Activated CD4-positive, alpha-beta T cell treated with anti-CD3 and anti-CD28 coated beads, Interleukin-2, amount 10 ng/mL, durations not matched to agents 24 days and 14 days (primary cell): ENCODE measurements at regions not wholly inside any gene's neighbourhood (a gene's known extent, or its start where the extent isn't known, plus 50 kb on each side); places are given as distances from the start of the nearest gene placed in this dataset.

Experiments used
- DNase-seq: peaks from one replicate; pipeline ENCODE4 v3.0.0; 2022
- H3K27ac Mint-ChIP-seq: one replicate; pipeline ENCODE4 v1.8.0; 2022; ENCODE audit warnings: mild to moderate bottlenecking, mixed read lengths
- H3K27me3 Mint-ChIP-seq: one replicate; pipeline ENCODE4 v1.8.0; 2022; ENCODE audit warnings: mixed read lengths
- H3K36me3 Mint-ChIP-seq: one replicate; pipeline ENCODE4 v1.8.0; 2022; ENCODE audit warnings: low read depth, mild to moderate bottlenecking, mixed read lengths
- H3K4me1 Mint-ChIP-seq: one replicate; pipeline ENCODE4 v1.8.0; 2021; ENCODE audit warnings: mixed read lengths
- H3K4me3 Mint-ChIP-seq: one replicate; pipeline ENCODE4 v1.8.0; 2022; ENCODE audit warnings: mild to moderate bottlenecking, moderate library complexity, mixed read lengths
- H3K9me3 Mint-ChIP-seq: one replicate; pipeline ENCODE4 v1.8.0; 2021; ENCODE audit warnings: mixed read lengths
- intact Hi-C: fragments of 100-400 bp; cut with micrococcal nuclease; formaldehyde crosslinking; loops from one replicate; pipeline ENCODE4 v1.15.1; 2023

GRCh38 chr7:57308631-57309408 is 141.2 kb upstream of the ZNF716 start:
- Mint-ChIP-seq H3K4me3 (no peak overlapping the region), H3K4me1 (no peaks in the 10 kb centered on the region), H3K9me3 (peaks cover 27% of the 10 kb centered on the region), H3K27me3 (no peaks in the 10 kb centered on the region), H3K36me3 (no peaks in the 10 kb centered on the region), H3K27ac (no peak overlapping the region)
- no peak for DNase-seq
- intact Hi-C loops, result no loop called here

GRCh38 chr7:57327081-57327480 is 122.9 kb upstream of the ZNF716 start:
- no peaks in the 10 kb centered on the region for H3K36me3 Mint-ChIP-seq
- intact Hi-C loops, result no loop called here

GRCh38 chr7:57328457-57328856 is 121.5 kb upstream of the ZNF716 start:
- intact Hi-C loops, result no loop called here
- Mint-ChIP-seq H3K4me1 (no peaks in the 10 kb centered on the region), H3K36me3 (no peaks in the 10 kb centered on the region), H3K27ac (no peak overlapping the region), H3K27me3 (no peaks in the 10 kb centered on the region), H3K9me3 (peaks cover 19% of the 10 kb centered on the region), H3K4me3 (no peak overlapping the region)
- DNase-seq, result no peak

More at GRCh38 chr7:57327081-57327480, 122.9 kb upstream of the ZNF716 start:
- H3K9me3 Mint-ChIP-seq, result peaks cover 19% of the 10 kb centered on the region
- H3K4me1 Mint-ChIP-seq, result no peaks in the 10 kb centered on the region
- H3K27ac Mint-ChIP-seq, result no peak overlapping the region
- no peaks in the 10 kb centered on the region for H3K27me3 Mint-ChIP-seq
- H3K4me3 Mint-ChIP-seq, result no peak overlapping the region
- DNase-seq, result no peak

- Mint-ChIP-seq H3K4me1 (no peaks in the 10 kb centered on the region), H3K27me3 (no peaks in the 10 kb centered on the region), H3K27ac (no peak overlapping the region), H3K36me3 (no peaks in the 10 kb centered on the region), H3K9me3 (peaks cover 19% of the 10 kb centered on the region), H3K4me3 (no peak overlapping the region)
- DNase-seq, result no peak
- intact Hi-C loops, result no loop called here
These were observed 121.0 kb upstream of the ZNF716 start for GRCh38 chr7:57328963-57329362.

- peaks cover 6% of the 10 kb centered on the region for H3K36me3 Mint-ChIP-seq
- DNase-seq, result no peak
- peaks cover 30% of the 10 kb centered on the region for H3K9me3 Mint-ChIP-seq
- no peaks in the 10 kb centered on the region for H3K27me3 Mint-ChIP-seq
- intact Hi-C loops, result no loop called here
- no peaks in the 10 kb centered on the region for H3K4me1 Mint-ChIP-seq
- H3K27ac Mint-ChIP-seq, result no peak overlapping the region
- H3K4me3 Mint-ChIP-seq, result no peak overlapping the region
These were observed 110.6 kb upstream of the ZNF716 start for GRCh38 chr7:57339198-57339944.

DNA sequence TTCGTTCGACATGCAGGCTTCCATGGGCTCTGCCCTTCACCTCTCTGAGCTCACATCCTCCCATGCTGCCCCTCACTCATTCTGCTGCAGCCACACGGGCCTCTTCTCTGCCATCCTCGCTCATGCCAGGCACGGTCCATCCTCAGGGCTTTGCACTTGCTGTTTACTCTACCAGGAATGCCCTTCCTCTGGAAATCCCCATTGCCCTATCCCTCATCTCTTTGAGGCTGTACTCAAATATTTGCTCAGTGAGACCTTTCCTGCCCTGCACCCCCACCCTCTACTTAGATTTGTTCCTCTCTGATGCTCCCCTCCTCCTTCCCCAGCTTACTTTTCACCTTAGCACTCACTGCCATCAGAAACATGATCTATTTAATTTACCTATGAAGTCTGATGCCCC is 107.0 kb upstream of the ZNF716 start:
- Mint-ChIP-seq H3K27me3 (no peaks in the 10 kb centered on the region), H3K4me3 (no peak overlapping the region), H3K27ac (no peak overlapping the region), H3K9me3 (peaks cover 29% of the 10 kb centered on the region), H3K36me3 (peaks cover 9% of the 10 kb centered on the region), H3K4me1 (no peaks in the 10 kb centered on the region)
- intact Hi-C loops, result no loop called here
- no peak for DNase-seq

DNA sequence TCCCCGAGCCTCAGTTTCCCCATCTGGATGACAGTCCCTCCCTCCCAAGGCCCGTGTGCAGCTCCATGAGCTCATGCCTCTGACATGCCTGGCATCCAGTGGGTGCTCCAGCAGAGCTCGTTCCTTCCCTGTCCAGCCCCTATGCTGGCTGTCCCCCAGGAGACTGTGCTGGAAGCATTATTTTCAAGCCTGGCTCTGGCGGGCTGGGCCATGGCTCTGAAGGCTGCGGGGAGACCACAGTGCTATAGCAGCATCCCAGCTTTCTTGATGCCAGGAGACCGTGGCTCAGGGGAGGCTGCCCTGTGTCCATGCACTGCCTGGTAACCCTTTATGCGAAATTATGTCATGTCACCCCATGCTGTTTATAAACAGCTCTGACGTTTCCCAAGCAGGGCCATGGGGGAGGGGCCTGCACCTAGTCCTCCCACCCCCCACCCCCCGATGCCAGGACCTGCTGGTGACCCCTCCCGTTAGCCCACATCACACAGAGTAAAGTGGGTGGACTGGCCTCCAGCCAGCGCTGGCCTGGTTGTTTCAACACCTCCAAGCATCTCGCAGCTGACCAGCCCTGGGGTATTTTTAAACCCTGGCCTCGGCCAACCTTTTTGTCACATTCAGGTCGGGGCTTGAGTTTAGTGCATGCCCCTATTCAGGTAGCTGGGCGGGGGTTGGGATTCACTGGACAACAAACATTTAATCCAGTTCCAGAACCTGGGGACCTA is 105.9 kb upstream of the ZNF716 start:
- Mint-ChIP-seq H3K9me3 (peaks cover 18% of the 10 kb centered on the region), H3K4me1 (no peaks in the 10 kb centered on the region), H3K4me3 (no peak overlapping the region), H3K27me3 (no peaks in the 10 kb centered on the region), H3K27ac (no peak overlapping the region), H3K36me3 (peaks cover 6% of the 10 kb centered on the region)
- no peak for DNase-seq
- intact Hi-C loops, result no loop called here

- no peaks in the 10 kb centered on the region for H3K4me1 Mint-ChIP-seq
- H3K4me3 Mint-ChIP-seq, result no peak overlapping the region
- H3K27me3 Mint-ChIP-seq, result no peaks in the 10 kb centered on the region
- peaks cover 17% of the 10 kb centered on the region for H3K9me3 Mint-ChIP-seq
- intact Hi-C loops, result no loop called here
- H3K27ac Mint-ChIP-seq, result no peak overlapping the region
- DNase-seq, result no peak
- peaks cover 6% of the 10 kb centered on the region for H3K36me3 Mint-ChIP-seq
These were observed 105.0 kb upstream of the ZNF716 start for GRCh38 chr7:57344957-57345356.

GRCh38 chr7:57348646-57349269 is 101.2 kb upstream of the ZNF716 start:
- DNase-seq, result no peak
- H3K36me3 Mint-ChIP-seq, result peaks cover 4% of the 10 kb centered on the region
- no peak overlapping the region for H3K27ac Mint-ChIP-seq
- H3K27me3 Mint-ChIP-seq, result no peaks in the 10 kb centered on the region
- H3K4me1 Mint-ChIP-seq, result no peaks in the 10 kb centered on the region
- no peak overlapping the region for H3K4me3 Mint-ChIP-seq
- intact Hi-C loops, result no loop called here
- H3K9me3 Mint-ChIP-seq, result peaks cover 20% of the 10 kb centered on the region

DNA sequence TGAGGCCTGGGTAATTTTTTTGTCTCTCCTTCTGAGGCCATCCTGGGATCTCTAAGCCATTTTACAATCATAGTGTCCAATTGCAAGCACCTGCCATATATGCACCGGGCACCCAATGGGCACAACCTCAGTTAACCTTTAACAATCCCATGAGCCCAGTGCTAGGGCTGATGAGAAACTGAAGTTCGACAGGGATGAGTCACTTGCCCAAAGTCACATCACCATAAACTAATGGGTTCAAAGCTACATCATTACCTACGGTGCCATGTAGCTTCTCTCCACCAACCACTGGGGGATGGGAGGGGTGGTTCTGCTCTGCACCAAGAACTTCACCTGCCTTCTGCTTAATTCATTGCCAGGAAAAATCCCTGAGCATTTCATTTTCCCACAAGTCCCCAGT is 95.8 kb upstream of the ZNF716 start:
- intact Hi-C loops, result no loop called here
- H3K4me1 Mint-ChIP-seq, result no peaks in the 10 kb centered on the region
- no peak overlapping the region for H3K27ac Mint-ChIP-seq
- H3K27me3 Mint-ChIP-seq, result no peaks in the 10 kb centered on the region
- no peak overlapping the region for H3K4me3 Mint-ChIP-seq
- H3K36me3 Mint-ChIP-seq, result peaks cover 5% of the 10 kb centered on the region
- peaks cover 29% of the 10 kb centered on the region for H3K9me3 Mint-ChIP-seq
- DNase-seq, result no peak

- no peak for DNase-seq
- Mint-ChIP-seq H3K27me3 (no peaks in the 10 kb centered on the region), H3K9me3 (peaks cover 32% of the 10 kb centered on the region), H3K36me3 (peaks cover 7% of the 10 kb centered on the region), H3K4me3 (no peak overlapping the region), H3K4me1 (no peaks in the 10 kb centered on the region), H3K27ac (no peak overlapping the region)
- intact Hi-C loops, result no loop called here
These were observed 95.2 kb upstream of the ZNF716 start for GRCh38 chr7:57354679-57355338.

DNA sequence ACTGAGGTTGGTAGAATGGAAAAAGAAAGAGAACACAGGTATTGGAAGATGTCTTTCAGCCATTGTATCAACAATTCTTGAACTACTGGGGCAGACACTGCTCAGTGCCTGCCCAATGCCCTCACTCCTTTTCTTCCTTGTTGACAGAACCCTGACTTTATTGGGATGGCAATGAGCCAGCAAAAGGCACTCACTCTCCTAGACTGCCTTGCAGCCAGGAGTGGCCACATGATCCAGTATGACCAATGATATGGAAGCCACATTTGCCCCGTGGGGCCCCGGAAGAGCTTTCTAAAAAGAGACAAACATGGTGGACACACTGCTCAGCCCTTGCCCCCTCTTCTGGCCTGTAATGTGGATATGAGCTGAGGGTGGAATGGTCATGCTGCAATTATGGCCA is 88.6 kb upstream of the ZNF716 start:
- peaks cover 22% of the 10 kb centered on the region for H3K9me3 Mint-ChIP-seq
- H3K4me3 Mint-ChIP-seq, result no peak overlapping the region
- no peak overlapping the region for H3K27ac Mint-ChIP-seq
- H3K27me3 Mint-ChIP-seq, result no peaks in the 10 kb centered on the region
- intact Hi-C loops, result no loop called here
- H3K4me1 Mint-ChIP-seq, result no peaks in the 10 kb centered on the region
- no peak for DNase-seq
- H3K36me3 Mint-ChIP-seq, result peaks cover 5% of the 10 kb centered on the region

- Mint-ChIP-seq H3K4me3 (no peak overlapping the region), H3K4me1 (no peaks in the 10 kb centered on the region), H3K27ac (no peak overlapping the region), H3K9me3 (peaks cover 27% of the 10 kb centered on the region), H3K36me3 (peaks cover 5% of the 10 kb centered on the region), H3K27me3 (no peaks in the 10 kb centered on the region)
- DNase-seq, result no peak
- intact Hi-C loops, result no loop called here
These were observed 87.1 kb upstream of the ZNF716 start for GRCh38 chr7:57362868-57363267.
